RCC 7860 (cell line): ENCODE measurements at regions not wholly inside any gene's neighbourhood (a gene's known extent, or its start where the extent isn't known, plus 50 kb on each side); places are given as distances from the start of the nearest gene placed in this dataset.
A peak's percentile ranks its signal among the peaks of the same experiment; 100 is the strongest.
"Not testable (repeated sequence)": the region's sequence is repeated elsewhere in the genome, so short reads cannot be mapped to it uniquely, and the experiment has no call there.

Source experiments
- DNase-seq: peaks from one replicate; pipeline ENCODE4 v3.0.0-alpha.2; 2015; ENCODE audit warnings: low spot score
- FAIRE-seq: peaks from 2 replicates; lab custom pipeline; 2012; peaks lifted over from hg19 to GRCh38; lab: Jason Lieb, UNC

- FAIRE-seq (no peak), DNase-seq (no peak)
Observed at GRCh38 chr5:71771191-71771590, 52.1 kb downstream of the CARTPT start.

- DNase-seq (peak; percentile 10), FAIRE-seq (no peak)
Observed at GRCh38 chr5:71778678-71779276, 59.7 kb downstream of the CARTPT start.

- no peak for DNase-seq
- no peak for FAIRE-seq
Observed at GRCh38 chr5:71780597-71780996, 61.5 kb downstream of the CARTPT start.

GRCh38 chr5:71782393-71782770 is 63.3 kb downstream of the CARTPT start:
- FAIRE-seq (no peak), DNase-seq (no peak)

- FAIRE-seq, result no peak
- peak; percentile 13 for DNase-seq
Observed at GRCh38 chr5:71782771-71783770, 64.0 kb downstream of the CARTPT start.

- FAIRE-seq (no peak), DNase-seq (no peak)
Observed at GRCh38 chr5:71783891-71784290, 64.8 kb downstream of the CARTPT start.

- FAIRE-seq, result no peak
Observed at GRCh38 chr5:71786337-71787055, 67.4 kb downstream of the CARTPT start.

GRCh38 chr5:71788794-71789193 is 69.7 kb downstream of the CARTPT start:
- DNase-seq (no peak), FAIRE-seq (no peak)

More at GRCh38 chr5:71786337-71787055, 67.4 kb downstream of the CARTPT start:
- DNase-seq, result no peak

GRCh38 chr5:71789746-71790145 is 70.7 kb downstream of the CARTPT start:
- FAIRE-seq (no peak), DNase-seq (no peak)

- DNase-seq, result no peak
- FAIRE-seq, result no peak
Observed at GRCh38 chr5:71790433-71790832, 71.4 kb downstream of the CARTPT start.

- DNase-seq, FAIRE-seq: not testable (repeated sequence)
Observed at GRCh38 chr5:71792041-71792440, 73.0 kb downstream of the CARTPT start.

GRCh38 chr5:71794061-71794695 is 75.1 kb downstream of the CARTPT start:
- no peak for FAIRE-seq
- no peak for DNase-seq

- DNase-seq, result no peak
- no peak for FAIRE-seq
Observed at GRCh38 chr5:71802673-71803072, 83.6 kb downstream of the CARTPT start.

- no peak for DNase-seq
- FAIRE-seq, result no peak
Observed at GRCh38 chr5:71806711-71807110, 87.6 kb downstream of the CARTPT start.

GRCh38 chr5:71807909-71808308 is 88.8 kb downstream of the CARTPT start:
- FAIRE-seq (no peak), DNase-seq (no peak)

GRCh38 chr5:71809446-71809845 is 90.4 kb downstream of the CARTPT start:
- FAIRE-seq (no peak), DNase-seq (no peak)

- FAIRE-seq (no peak), DNase-seq (no peak)
Observed at GRCh38 chr5:71810023-71810422, 90.9 kb downstream of the CARTPT start.

GRCh38 chr5:71810471-71811195 is 91.6 kb downstream of the CARTPT start:
- FAIRE-seq (no peak), DNase-seq (no peak)

- FAIRE-seq (no peak), DNase-seq (no peak)
Observed at GRCh38 chr5:71811779-71812178, 92.7 kb downstream of the CARTPT start.

- DNase-seq (no peak), FAIRE-seq (no peak)
Observed at GRCh38 chr5:71816307-71816706, 97.2 kb downstream of the CARTPT start.
